GM19035 (cell line): ENCODE measurements at regions not wholly inside any gene's neighbourhood (a gene's known extent, or its start where the extent isn't known, plus 50 kb on each side); places are given as distances from the start of the nearest gene placed in this dataset.

ENCODE experiments used
- ATAC-seq: cut with Tn5 transposase; IDR thresholded peaks from one replicate; pipeline ENCODE4 v1.9.1; 2021; ENCODE audit not compliant: unreplicated experiment

DNA sequence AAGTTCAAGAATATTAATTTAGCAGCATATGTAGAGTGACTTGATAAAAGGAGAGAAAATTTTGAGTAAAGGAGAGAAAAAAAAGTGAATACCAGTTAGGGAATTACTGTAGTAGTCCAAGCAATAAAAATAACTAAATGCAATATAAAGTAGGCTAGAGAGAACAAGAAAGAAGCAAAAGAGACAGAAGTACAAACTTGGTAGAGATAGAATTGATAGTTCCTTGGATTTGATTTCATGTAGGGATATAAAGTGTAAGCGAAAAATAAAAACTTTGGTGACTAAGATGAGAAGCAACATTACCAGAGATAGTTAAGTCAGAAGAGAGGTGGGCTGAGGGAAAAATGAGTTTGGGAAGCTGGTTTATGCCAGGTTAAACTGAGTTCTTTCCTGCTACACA is 252.4 kb downstream of the SEC23A start:
- ATAC-seq: no peak

- no peak for ATAC-seq
These were observed 254.6 kb downstream of the SEC23A start for GRCh38 chr14:38848243-38848935.

- no peak for ATAC-seq
These were observed 255.9 kb downstream of the SEC23A start for GRCh38 chr14:38847161-38847560.

- ATAC-seq: no peak
These were observed 263.2 kb downstream of the SEC23A start for GRCh38 chr14:38839694-38840365.

- no peak for ATAC-seq
These were observed 264.1 kb downstream of the SEC23A start for GRCh38 chr14:38838979-38839323.

DNA sequence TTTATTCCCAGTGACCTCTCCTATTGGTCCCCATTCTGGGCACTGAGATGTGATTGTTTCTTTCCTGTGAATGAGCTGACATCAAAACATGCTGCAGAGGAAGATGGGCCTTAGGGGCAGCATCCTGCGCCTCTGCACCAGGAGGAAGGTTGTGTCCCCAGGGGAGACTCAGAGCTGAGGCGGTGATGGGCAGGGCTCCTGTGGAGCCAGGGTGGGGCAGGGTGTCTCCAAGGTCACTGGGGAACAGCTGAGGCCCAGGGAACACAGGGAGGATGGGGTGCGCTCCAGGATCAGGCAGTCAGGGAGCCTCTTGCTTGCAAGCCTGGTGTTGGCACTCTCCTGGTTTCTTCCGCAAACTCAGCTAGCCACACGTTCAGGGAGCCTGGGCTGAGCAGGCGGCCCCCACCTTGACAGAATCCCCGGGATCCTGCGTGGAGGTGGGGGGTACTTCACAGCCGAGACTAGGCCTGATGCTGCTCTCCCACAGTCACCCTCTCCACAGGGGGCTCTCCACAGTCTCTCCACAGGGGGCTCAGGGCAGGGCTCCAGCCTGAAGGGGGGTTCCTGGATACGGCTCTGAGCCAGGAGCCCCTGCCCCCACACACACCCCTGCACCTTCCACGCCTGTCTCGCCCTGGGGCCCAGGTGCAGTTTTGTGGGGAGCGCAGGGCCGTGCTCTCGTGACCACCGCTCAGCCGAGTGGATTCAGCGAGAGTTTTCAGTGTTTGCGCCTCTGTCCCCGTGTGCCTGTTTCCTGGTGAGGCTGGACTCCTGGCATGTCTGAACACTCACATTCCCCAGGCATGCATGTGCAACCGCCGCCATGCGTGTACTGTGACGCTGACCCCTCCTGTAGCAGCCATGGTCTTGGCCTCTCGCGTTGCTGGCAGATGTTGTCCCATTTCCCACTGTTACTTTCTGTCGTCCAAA is 264.7 kb downstream of the SEC23A start:
- ATAC-seq: no peak

- no peak for ATAC-seq
These were observed 265.5 kb downstream of the SEC23A start for GRCh38 chr14:38837343-38838048.

- no peak for ATAC-seq
These were observed 266.5 kb downstream of the SEC23A start for GRCh38 chr14:38836539-38836938.

GRCh38 chr14:38835874-38836273 is 267.2 kb downstream of the SEC23A start:
- no peak for ATAC-seq

DNA sequence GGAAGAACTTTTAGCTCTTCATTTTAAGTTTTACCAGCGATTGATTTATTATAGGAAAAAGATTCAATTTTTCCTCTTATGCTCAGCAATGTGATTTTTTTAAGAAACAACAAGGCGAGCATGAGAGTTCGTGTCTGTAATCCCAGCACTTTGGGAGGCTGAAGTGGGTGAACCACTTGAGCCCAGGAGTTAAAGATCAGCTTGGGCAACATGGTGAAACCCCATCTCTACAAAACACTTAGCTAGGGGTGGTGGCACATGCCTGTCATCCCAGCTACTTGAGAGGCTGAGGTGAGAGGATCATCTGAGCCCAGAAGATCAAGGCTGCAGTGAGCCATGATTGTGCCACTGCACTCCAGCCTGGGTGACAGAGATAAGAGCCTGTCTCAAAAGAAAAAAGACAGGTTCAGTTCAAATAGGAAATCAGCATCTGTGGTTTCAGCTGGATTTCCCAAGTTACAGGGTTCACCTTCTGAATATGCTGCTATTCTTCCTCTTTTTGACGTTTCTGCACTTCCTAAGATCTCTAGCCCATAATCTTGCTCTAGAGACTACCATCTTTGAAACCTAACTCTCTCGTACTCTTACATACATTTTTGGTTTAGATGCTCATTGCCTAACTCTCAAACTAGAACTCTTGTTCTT is 274.7 kb downstream of the SEC23A start:
- ATAC-seq: no peak

GRCh38 chr14:38824706-38825105 is 278.3 kb downstream of the SEC23A start:
- no peak for ATAC-seq

- no peak for ATAC-seq
These were observed 284.5 kb downstream of the SEC23A start for GRCh38 chr14:38818555-38818954.

- no peak for ATAC-seq
These were observed 294.1 kb downstream of the SEC23A start for GRCh38 chr14:38808734-38809455.

GRCh38 chr14:38799671-38800070 is 303.4 kb downstream of the SEC23A start:
- ATAC-seq: no peak

DNA sequence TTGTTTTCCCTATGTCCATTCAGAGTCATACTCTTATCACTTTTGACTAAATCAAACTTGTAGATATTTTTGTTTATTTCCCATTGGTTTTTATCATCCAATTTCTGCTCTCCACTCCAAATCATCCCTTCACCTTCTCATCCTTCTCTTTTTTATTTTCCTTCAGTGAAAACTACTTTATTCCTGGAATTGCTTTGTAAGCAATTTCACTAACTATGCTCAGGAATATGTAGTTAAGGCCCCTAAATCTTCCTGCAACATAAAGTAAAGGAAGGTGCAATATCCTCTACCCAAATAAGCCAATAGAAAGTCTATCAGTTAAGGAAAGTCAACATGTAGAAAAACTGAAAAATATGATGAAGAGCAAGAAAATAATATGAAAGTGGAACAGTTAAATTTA is 308.4 kb downstream of the SEC23A start:
- ATAC-seq: no peak

- ATAC-seq: no peak
These were observed 311.2 kb downstream of the SEC23A start for GRCh38 chr14:38791862-38792261.

DNA sequence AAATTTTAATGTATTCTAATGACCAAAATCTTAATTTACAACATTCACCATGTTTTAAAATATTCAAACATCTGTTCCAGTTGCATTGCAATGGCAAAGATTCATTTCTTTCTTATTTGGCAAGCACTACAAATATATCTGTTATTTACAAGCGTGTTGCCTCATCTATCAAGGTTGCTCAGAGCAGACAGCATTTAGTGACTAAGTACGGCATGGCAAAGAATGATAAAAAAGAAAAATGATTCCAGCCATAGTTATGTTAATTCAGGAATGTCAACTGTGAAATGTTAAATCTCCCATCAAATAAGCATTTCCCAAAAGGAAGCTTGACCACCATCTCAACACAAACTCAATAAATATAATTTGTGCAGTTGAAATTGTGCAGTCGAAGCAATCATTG is 312.1 kb downstream of the SEC23A start:
- ATAC-seq: no peak

DNA sequence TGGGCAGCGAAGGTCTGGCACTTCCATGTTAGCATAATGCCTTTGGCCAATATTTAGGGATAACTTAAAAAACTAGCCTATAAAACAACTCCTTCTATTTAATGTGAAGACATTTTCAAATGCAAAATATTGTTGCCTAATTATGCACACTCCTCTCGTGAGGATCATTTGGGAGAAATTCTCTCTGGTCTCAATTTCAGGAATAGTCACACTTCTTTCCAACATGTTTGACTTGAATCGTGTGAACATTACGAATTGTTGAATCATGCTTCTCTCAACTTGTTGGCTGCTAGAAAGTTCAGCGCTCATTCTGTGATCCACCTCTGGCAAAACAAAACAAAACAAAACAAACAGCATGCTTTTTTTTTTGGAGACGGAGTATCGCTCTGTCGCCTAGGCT is 313.2 kb downstream of the SEC23A start:
- no peak for ATAC-seq

- no peak for ATAC-seq
These were observed 315.0 kb downstream of the SEC23A start for GRCh38 chr14:38788060-38788459.

GRCh38 chr14:38786921-38787320 is 316.1 kb downstream of the SEC23A start:
- no peak for ATAC-seq
